NCI-H2227 treated with DMSO at 0.1 percent for 48 hours (cell line): ENCODE measurements at regions not wholly inside any gene's neighbourhood (a gene's known extent, or its start where the extent isn't known, plus 50 kb on each side); places are given as distances from the start of the nearest gene placed in this dataset.

Experiments used
- DNase-seq: peaks from one replicate; lab custom pipeline; 2025; lab: John Stamatoyannopoulos, UW

DNA sequence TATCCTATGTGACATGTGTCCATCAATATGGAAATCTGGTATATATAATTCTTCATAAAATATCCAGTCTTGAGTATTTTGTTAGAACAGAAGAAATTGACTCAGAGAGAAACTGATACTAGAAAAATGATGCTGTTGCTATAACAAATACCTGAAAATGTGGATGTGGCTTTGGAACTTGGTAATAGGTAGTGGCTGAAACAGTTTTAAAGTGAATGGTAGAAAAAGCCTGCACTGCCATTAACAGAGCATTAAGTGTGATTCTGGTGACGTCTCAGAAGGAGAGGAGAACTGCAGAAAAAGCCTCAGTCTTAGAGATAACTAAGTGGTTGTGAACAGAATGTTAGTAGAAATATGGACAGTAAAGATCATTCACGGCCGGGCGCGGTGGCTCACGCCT is 634.9 kb upstream of the ZNF608 start:
- no peak for DNase-seq

DNA sequence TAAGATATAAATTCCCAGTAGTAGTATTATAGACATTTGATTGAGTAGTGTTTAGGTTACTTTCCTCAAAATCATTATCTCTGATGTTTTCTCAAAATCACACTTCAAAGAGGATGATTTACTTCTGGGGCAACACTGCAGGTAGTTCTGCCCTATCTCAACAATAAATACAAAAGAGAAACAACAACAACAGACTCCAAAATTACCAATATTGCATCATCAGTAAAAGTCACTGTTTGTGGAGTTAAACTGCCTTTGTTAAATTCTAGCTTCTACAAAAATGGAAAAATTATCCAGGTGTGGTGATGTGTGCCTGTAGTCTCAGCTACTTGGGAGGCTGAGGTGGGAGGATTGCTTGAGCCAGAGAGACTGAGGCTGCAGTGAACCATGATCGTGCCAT is 637.6 kb upstream of the ZNF608 start:
- no peak for DNase-seq

GRCh38 chr5:125390326-125390725 is 643.9 kb upstream of the ZNF608 start:
- DNase-seq = no peak

- DNase-seq = no peak
Measured at GRCh38 chr5:125393221-125393815, 646.9 kb upstream of the ZNF608 start.

- no peak for DNase-seq
Measured at GRCh38 chr5:125394661-125395280, 648.3 kb upstream of the ZNF608 start.

DNA sequence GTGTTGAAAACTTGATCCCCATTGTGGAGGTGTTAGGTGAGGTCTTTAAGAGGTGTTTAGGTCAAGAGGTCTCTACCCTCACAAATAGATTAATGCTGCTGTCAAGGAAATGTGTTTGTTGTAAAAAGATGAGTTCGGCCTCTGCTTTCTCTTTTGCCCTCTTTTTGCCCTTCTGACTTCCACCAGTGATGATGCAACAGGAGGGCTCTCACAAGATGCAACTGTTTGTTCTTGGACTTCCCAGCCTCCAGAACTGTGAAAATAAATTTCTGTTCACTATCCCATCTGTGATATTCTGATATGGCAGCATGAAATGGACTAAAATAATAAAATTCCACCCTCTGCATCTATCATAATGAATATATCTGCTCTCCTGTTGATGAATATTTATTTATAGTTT is 650.0 kb upstream of the ZNF608 start:
- no peak for DNase-seq

DNA sequence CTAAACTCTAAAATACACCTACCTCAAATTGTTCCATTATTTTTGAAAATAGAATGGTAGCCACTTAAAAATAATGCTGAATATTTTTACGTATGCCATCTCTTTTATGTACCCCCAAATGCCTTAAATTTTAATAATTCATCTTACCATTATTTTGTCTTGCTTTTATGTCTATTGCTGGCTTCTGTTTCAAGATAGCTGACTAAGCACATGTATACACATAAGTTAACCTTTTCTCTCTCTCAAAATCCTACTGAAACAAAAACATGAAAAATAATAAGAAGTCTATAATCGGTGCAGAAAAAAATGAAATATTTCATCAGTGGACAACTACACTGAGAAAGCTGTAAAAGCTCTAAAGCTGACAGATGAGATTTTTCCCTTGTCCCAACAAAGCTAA is 652.0 kb upstream of the ZNF608 start:
- DNase-seq = no peak

GRCh38 chr5:125399885-125400284 is 653.4 kb upstream of the ZNF608 start:
- no peak for DNase-seq

GRCh38 chr5:125401724-125402622 is 655.5 kb upstream of the ZNF608 start:
- no peak for DNase-seq

- no peak for DNase-seq
Measured at GRCh38 chr5:125402787-125403186, 656.3 kb upstream of the ZNF608 start.

- DNase-seq = no peak
Measured at GRCh38 chr5:125404056-125404455, 657.6 kb upstream of the ZNF608 start.

- peak; percentile 28 for DNase-seq
Measured at GRCh38 chr5:125408448-125409233, 662.2 kb upstream of the ZNF608 start.

DNA sequence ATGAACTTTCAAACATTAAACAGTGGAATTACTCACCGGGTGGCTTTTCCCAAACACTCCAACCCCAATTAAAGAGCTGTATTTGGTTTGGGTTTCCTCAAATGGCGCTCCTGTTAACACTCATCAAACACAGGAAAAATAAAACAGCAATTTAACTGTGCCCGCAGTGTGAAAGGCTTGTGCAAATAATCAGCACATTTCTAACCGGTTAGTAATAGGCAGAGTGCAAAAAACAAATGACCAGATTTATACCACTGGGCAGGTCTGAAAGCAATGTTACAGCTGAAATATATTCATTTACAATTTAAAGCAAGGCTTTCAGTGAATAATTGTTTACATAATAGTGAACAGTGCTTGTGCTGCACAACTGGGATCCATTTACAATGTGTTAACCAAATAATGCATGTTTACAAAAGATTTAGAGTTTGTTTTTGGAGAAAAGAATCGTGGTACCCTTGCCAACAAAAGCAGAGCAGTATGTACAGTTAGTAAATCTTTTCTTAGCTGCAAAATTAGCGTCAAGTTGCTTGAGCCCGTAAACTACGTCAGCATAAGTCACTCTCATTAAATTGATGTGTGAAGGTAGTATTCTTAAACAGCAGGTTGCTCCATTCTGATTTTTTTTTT is 662.9 kb upstream of the ZNF608 start:
- no peak for DNase-seq

DNA sequence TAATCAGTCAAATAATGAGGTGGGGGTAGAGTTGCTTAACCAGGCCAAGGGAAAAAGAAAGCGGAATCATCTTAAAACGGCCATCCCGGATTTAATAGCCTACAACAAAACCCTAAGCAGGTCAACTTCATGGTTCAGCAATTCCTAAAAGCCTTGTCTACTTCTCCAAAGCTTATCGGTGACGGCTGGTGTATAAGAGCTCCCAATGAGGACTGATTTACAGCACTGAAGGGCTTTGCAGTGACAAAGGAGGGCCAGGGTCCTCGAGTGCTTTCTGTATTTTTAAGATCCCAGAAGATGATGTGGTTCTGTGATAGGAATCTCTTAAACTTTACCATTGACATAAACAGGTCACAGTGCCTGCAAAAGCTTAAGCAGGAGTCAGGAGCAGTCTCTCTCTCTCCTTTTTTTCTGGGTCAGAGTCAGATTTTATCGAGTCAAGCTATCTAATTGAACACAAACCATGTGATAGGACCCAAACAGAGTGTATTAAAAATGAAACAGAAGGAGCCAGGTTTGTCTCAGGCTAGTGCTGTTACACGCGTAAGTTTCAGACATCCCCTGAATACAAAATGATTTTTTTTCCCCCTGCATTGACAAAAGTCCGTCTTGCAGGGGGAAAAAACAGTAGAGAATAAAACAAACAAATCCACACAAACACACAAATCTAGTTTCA is 663.6 kb upstream of the ZNF608 start:
- DNase-seq = peak; percentile 49

DNA sequence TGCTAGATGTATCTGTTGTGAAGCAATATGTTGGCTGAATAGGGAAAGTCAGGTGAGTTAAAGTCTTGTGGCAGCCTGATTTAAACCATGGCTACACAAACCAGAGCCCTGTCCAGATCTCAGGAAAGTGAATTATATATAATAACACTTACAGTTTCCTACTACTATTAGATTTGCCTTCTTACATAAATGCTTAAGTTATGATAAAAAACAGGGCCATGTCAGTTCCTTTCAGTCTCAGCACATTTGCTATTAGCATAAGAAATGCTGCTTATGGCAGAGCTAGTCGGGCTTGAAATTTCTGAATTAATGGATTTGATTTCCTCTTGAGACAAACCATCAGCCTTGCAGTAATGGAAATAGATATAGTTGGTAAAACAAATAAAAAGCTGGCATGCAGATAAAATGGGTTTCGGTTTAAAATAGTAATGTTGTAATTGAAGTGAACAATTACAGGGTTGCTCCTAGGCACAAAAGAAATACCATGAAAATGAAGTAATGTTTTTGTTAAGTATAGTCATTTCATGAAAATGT is 664.2 kb upstream of the ZNF608 start:
- peak; percentile 47 for DNase-seq

DNA sequence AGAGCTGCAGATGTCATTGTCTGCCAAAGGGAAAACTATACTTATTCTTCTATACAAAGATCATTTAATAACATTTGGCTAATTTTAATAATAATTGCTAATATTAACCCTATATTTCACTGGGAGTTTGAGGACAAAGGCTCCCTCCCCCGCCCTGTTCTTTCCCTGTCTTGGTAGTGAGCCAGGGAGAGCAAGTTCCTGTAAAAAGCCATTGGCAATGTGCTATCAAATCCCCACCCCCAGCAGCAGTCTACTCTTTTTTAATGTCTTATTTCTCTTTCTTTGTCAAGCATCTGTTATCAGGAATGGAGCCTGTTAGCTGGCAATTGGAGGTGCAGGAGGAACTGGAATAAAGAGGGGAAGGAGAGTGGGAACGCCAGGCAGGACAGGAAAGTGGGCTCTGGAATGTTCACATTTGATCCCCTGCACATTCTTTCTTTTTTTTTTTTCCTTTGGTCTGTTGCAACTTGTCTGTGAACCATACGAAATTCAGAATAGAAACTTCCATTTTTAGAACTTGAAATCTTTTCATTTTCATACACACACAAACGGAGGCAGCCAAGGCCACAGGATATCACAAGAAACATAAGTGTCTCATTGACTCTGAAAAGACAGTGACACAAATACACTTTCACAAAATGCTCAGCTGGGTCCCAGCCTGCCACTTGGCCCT is 664.8 kb upstream of the ZNF608 start:
- DNase-seq = peak; percentile 47

- DNase-seq = peak; percentile 51
Measured at GRCh38 chr5:125411744-125412560, 665.5 kb upstream of the ZNF608 start.

- DNase-seq = peak; percentile 83
Measured at GRCh38 chr5:125412561-125413495, 666.4 kb upstream of the ZNF608 start.
